HepG2 (cell line): ENCODE measurements at regions not wholly inside any gene's neighbourhood (a gene's known extent, or its start where the extent isn't known, plus 50 kb on each side); places are given as distances from the start of the nearest gene placed in this dataset.

Experiments used
- ATAC-seq: fragments of 200-7000 bp; cut with Tn5 transposase; 3 replicates; pipeline ENCODE4 v1.9.1; 2020; ENCODE audit warnings: mild to moderate bottlenecking, moderate library complexity
- BruUV-seq: library from RNA; stranded (reverse); fragments of 400-500 nt; replicated peaks from 2 replicates; lab custom pipeline; 2021; lab: Mats Ljungman, UMichigan
- CTCF ChIA-PET: fragments of 300-600 bp; formaldehyde crosslinking; extraction: SDS; loops from one replicate; lab custom pipeline; 2021; ENCODE audit warnings: low total read pairs, inconsistent platforms, low intra/inter-chr PET ratio; lab: Yijun Ruan, JAX
- POLR2A ChIA-PET: fragments of 350-600 bp; sonication (Branson Sonifier 250); formaldehyde crosslinking; loops from one replicate; lab custom pipeline; 2020; ENCODE audit warnings: antibody characterized with exemption, inconsistent platforms; lab: Yijun Ruan, JAX
- DNase-seq: peaks from one replicate; pipeline ENCODE4 v3.0.0-alpha.2; 2015; ENCODE audit warnings: low spot score
- FAIRE-seq: peaks from 3 replicates; lab custom pipeline; 2011; peaks lifted over from hg19 to GRCh38; lab: Jason Lieb, UNC
- H2AFZ ChIP-seq: one replicate; pipeline ENCODE4 v1.6.1; 2011; ENCODE audit warnings: low read length, inconsistent platforms
- H3K27ac ChIP-seq: fragments of 300-600 bp; 3 replicates; pipeline ENCODE4 v1.8.0; 2011; ENCODE audit warnings: mixed run types, mild to moderate bottlenecking, mixed read lengths, low read length, inconsistent platforms; ENCODE audit not compliant: insufficient read depth; ENCODE audit errors: extremely low read length
- H3K27me3 ChIP-seq, 2 experiments: fragments of 200-600 bp in 1 of 2; 2 replicates in 1 of 2; 3 replicates in 1 of 2; pipeline versions ENCODE4 v1.6.0 to v1.8.0; 2011; ENCODE audit warnings: low read length in 2 of 2, mild to moderate bottlenecking in 2 of 2, moderate library complexity in 2 of 2, inconsistent platforms in 1 of 2; ENCODE audit not compliant: insufficient read depth in 2 of 2, control insufficient read depth in 1 of 2
- H3K36me3 ChIP-seq, 2 experiments: fragments of 200-600 bp in 1 of 2; replicated peaks in 1 of 2; 2 replicates in 1 of 2; 3 replicates in 1 of 2; pipeline versions ENCODE4 v1.5.1 to v1.8.0; 2011; ENCODE audit warnings: low read length in 2 of 2, inconsistent platforms in 1 of 2; ENCODE audit not compliant: insufficient read depth in 2 of 2, control insufficient read depth in 1 of 2
- H3K4me1 ChIP-seq: 2 replicates; pipeline ENCODE4 v1.5.1; 2012; ENCODE audit warnings: low read length, inconsistent platforms; ENCODE audit not compliant: insufficient read depth
- H3K4me2 ChIP-seq: 2 replicates; pipeline ENCODE4 v1.6.0; 2011; ENCODE audit warnings: low read depth, low read length, inconsistent platforms
- H3K4me3 ChIP-seq, 3 experiments: fragments of 200-600 bp in 1 of 3; sonication (generic), shearing (Covaris generic) in 1 of 3; replicated peaks in 1 of 3; 2 replicates each; pipeline ENCODE4 v1.5.1; 2011 to 2016; ENCODE audit warnings: low read length in 3 of 3, inconsistent platforms in 2 of 3, low read depth in 2 of 3, mild to moderate bottlenecking in 2 of 3, control low read depth in 1 of 3, mixed read lengths in 1 of 3; ENCODE audit not compliant: insufficient read depth in 1 of 3
- H3K79me2 ChIP-seq: one replicate; pipeline ENCODE4 v1.6.1; 2011; ENCODE audit warnings: low read length, inconsistent platforms; ENCODE audit not compliant: insufficient read depth
- H3K9ac ChIP-seq: 2 replicates; pipeline ENCODE4 v1.6.0; 2011; ENCODE audit warnings: mild to moderate bottlenecking, low read depth, low read length, inconsistent platforms; ENCODE audit not compliant: insufficient read depth
- H3K9me3 ChIP-seq: 2 replicates; pipeline ENCODE4 v1.5.1; 2012; ENCODE audit warnings: mild to moderate bottlenecking, low read length
- H4K20me1 ChIP-seq: 2 replicates; pipeline ENCODE4 v1.6.0; 2011; ENCODE audit warnings: inconsistent platforms, mild to moderate bottlenecking, low read length, moderate library complexity; ENCODE audit not compliant: insufficient read depth
- GPBP1L1 ChIP-seq: sonication (generic); formaldehyde crosslinking; IDR thresholded peaks from 2 replicates; pipeline ENCODE4 v1.5.0; 2020; ENCODE audit warnings: mild to moderate bottlenecking, missing genetic modification reagents
- MED1 ChIP-seq: sonication (generic); formaldehyde crosslinking; IDR thresholded peaks from 2 replicates; pipeline ENCODE4 v1.4.0; 2020; ENCODE audit warnings: missing genetic modification reagents
- MYC ChIP-seq: sonication (generic); formaldehyde crosslinking; IDR thresholded peaks from 2 replicates; pipeline ENCODE4 v1.9.0; 2021; ENCODE audit warnings: missing genetic modification reagents, borderline replicate concordance
- NAIF1 ChIP-seq: sonication (generic); formaldehyde crosslinking; IDR thresholded peaks from 2 replicates; pipeline ENCODE4 v1.5.0; 2020; ENCODE audit warnings: mild to moderate bottlenecking, missing genetic modification reagents, borderline replicate concordance
- RFX1 ChIP-seq: fragments of 450-650 bp; IDR thresholded peaks from 2 replicates; pipeline ENCODE4 v1.6.1; 2017
- SMYD3 ChIP-seq: sonication (generic); formaldehyde crosslinking; IDR thresholded peaks from 2 replicates; pipeline ENCODE4 v1.8.1; 2023; ENCODE audit warnings: mild to moderate bottlenecking, missing genetic modification reagents
- SNAPC5 ChIP-seq: sonication (generic); formaldehyde crosslinking; IDR thresholded peaks from 2 replicates; pipeline ENCODE4 v1.8.1; 2023; ENCODE audit warnings: mild to moderate bottlenecking, missing genetic modification reagents, borderline replicate concordance
- ZBTB37 ChIP-seq: sonication (generic); formaldehyde crosslinking; IDR thresholded peaks from 2 replicates; pipeline ENCODE4 v1.4.0; 2020; ENCODE audit warnings: mild to moderate bottlenecking, missing genetic modification reagents
- ZNF136 ChIP-seq: sonication (generic); formaldehyde crosslinking; IDR thresholded peaks from 2 replicates; pipeline ENCODE4 v1.8.1; 2022; ENCODE audit warnings: low read depth, mild to moderate bottlenecking, moderate library complexity, missing genetic modification reagents
- WGBS: methylation state at CpG from one replicate; pipeline ENCODE4 v1.1.6; 2017; ENCODE audit warnings: low lambda C conversion rate; 5-methylcytosine and 5-hydroxymethylcytosine counted together
- in situ Hi-C: cut with HindIII; loops from 2 replicates; pipeline ENCODE4 v1.10.0; 2017; ENCODE audit warnings: low pct_unique_long_range_greater_than_20kb; ENCODE audit not compliant: extremely low pct_ligation_motif_present
- intact Hi-C: fragments of 100-400 bp; cut with micrococcal nuclease; formaldehyde crosslinking; loops from one replicate; pipeline ENCODE4 v1.10.0; 2022; ENCODE audit not compliant: unreplicated experiment

- 10% methylated on average over 7 of the region's 7 CpGs for WGBS
- no peak for TF ChIP-seq MED1
- no peak for TF ChIP-seq SNAPC5 (CRISPR knock-in tag)
- no peak for TF ChIP-seq ZNF136 (CRISPR knock-in tag)
- TF ChIP-seq RFX1, result no peak
- no peak for TF ChIP-seq MYC
- no peak for TF ChIP-seq SMYD3 (CRISPR knock-in tag)
- TF ChIP-seq GPBP1L1 (CRISPR knock-in tag), result no peak
- TF ChIP-seq NAIF1 (CRISPR knock-in tag), result no peak
- no peak for TF ChIP-seq ZBTB37
- TF ChIP-seq, all 625 proteins: peak for 0
- Histone ChIP-seq H2AFZ (no peak overlapping the region), H3K27me3 (no peaks in the 10 kb centered on the region; a peak in 1 of 5 replicates), H3K4me3 (no peak overlapping the region), H3K27ac (no peak overlapping the region), H3K9ac (no peak overlapping the region), H3K9me3 (peaks cover 9% of the 10 kb centered on the region; the same call in 1 of the 2 replicates), H4K20me1 (no peaks in the 10 kb centered on the region), H3K4me2 (no peak overlapping the region), H3K79me2 (no peaks in the 10 kb centered on the region), H3K4me1 (no peaks in the 10 kb centered on the region), H3K36me3 (no peaks in the 10 kb centered on the region)
- in situ Hi-C loops (no loop called here), intact Hi-C loops (no loop called here)
- FAIRE-seq (no peak), DNase-seq (no peak), ATAC-seq (no peak)
- BruUV-seq, result no TSS peak
- POLR2A ChIA-PET, result no interaction called here
- CTCF ChIA-PET, result no interaction called here
Measured at GRCh38 chr5:2861605-2862004, 110.1 kb upstream of the IRX2 start.
